GM18858 (cell line): ENCODE measurements at regions not wholly inside any gene's neighbourhood (a gene's known extent, or its start where the extent isn't known, plus 50 kb on each side); places are given as distances from the start of the nearest gene placed in this dataset.
"Not testable (repeated sequence)": the region's sequence is repeated elsewhere in the genome, so short reads cannot be mapped to it uniquely, and the experiment has no call there.

Experiments used
- ATAC-seq: cut with Tn5 transposase; IDR thresholded peaks from one replicate; pipeline ENCODE4 v1.9.1; 2021; ENCODE audit not compliant: unreplicated experiment

- ATAC-seq = no peak
Observed at GRCh38 chr10:63836666-63837442, 315.7 kb downstream of the REEP3 start.

- ATAC-seq = no peak
Observed at GRCh38 chr10:63841761-63842160, 320.6 kb downstream of the REEP3 start.

- no peak for ATAC-seq
Observed at GRCh38 chr10:63843107-63843506, 321.9 kb downstream of the REEP3 start.

GRCh38 chr10:63848871-63849270 lies 327.7 kb downstream of the REEP3 start:
- ATAC-seq = not testable (repeated sequence)

- ATAC-seq = no peak
Observed at GRCh38 chr10:63862860-63863259, 341.7 kb downstream of the REEP3 start.

GRCh38 chr10:63865210-63865609 lies 344.0 kb downstream of the REEP3 start:
- ATAC-seq = no peak

GRCh38 chr10:63866075-63866746 lies 345.0 kb downstream of the REEP3 start:
- ATAC-seq = peak; percentile 69

- peak; percentile 49 for ATAC-seq
Observed at GRCh38 chr10:63866747-63867140, 345.5 kb downstream of the REEP3 start.

GRCh38 chr10:63878428-63878827 lies 357.2 kb downstream of the REEP3 start:
- no peak for ATAC-seq

- no peak for ATAC-seq
Observed at GRCh38 chr10:63883861-63884260, 362.7 kb downstream of the REEP3 start.

GRCh38 chr10:63884426-63884825 lies 363.2 kb downstream of the REEP3 start:
- ATAC-seq = no peak

- no peak for ATAC-seq
Observed at GRCh38 chr10:63885156-63885555, 364.0 kb downstream of the REEP3 start.

- no peak for ATAC-seq
Observed at GRCh38 chr10:63886281-63887022, 365.3 kb downstream of the REEP3 start.

- ATAC-seq = no peak
Observed at GRCh38 chr10:63887023-63887589, 365.9 kb downstream of the REEP3 start.

GRCh38 chr10:63887600-63888370 lies 366.6 kb downstream of the REEP3 start:
- no peak for ATAC-seq

GRCh38 chr10:63889803-63890202 lies 368.6 kb downstream of the REEP3 start:
- no peak for ATAC-seq

GRCh38 chr10:63896992-63897391 lies 375.8 kb downstream of the REEP3 start:
- no peak for ATAC-seq

- ATAC-seq = no peak
Observed at GRCh38 chr10:63899673-63900300, 378.6 kb downstream of the REEP3 start.

GRCh38 chr10:63901228-63901627 lies 380.0 kb downstream of the REEP3 start:
- no peak for ATAC-seq

GRCh38 chr10:63901881-63902280 lies 380.7 kb downstream of the REEP3 start:
- no peak for ATAC-seq
